Renal pelvis (tissue), 1 donor: ENCODE measurements at regions not wholly inside any gene's neighbourhood (a gene's known extent, or its start where the extent isn't known, plus 50 kb on each side); places are given as distances from the start of the nearest gene placed in this dataset.
A peak's percentile ranks its signal among the peaks of the same experiment; 100 is the strongest.

Experiments used
- DNase-seq: peaks from one replicate; pipeline ENCODE4 v3.0.0-alpha.2; 2013

DNA sequence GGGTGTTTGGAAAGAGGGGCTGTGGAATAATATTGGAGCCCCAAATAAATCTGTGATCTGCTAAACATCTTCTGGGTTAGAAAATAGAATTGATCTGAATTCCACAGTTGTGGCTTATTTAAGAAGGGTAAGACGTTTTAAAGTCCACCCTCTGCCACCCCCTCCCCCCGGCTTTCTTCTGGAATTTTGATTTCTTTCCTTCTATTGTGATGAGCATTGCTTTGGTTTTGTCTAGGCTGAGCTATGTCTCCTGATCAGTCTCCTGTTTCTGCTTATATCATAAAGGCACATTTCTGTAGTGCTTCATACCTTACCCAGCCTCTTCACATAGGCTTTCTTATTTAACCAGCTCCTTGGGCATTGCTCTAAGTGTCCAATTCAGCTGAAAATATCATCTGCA, 77.3 kb upstream of the SLC38A2 start:
- DNase-seq, result no peak

DNA sequence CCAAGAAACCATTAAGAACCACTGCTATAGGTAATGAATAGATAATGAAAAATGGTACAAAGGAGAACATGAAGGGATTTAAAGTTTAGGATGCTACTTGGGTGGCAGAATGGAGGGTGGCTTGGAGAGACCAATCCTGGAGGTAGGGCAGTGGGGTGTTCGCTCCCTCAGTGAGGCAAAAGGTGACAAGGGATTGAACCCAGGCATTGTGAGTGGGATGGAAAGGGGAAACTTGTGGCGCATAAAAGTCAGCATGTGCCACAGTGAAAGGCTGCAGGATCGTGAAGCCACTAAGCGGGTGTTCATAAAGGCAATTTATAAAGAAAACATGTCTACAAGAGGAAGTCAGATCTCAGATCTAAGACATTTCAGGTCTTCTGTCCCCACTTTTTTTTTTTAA, 76.7 kb upstream of the SLC38A2 start:
- DNase-seq, result no peak

- peak; percentile 66 for DNase-seq
Observed at GRCh38 chr12:46446645-46447044, 74.1 kb upstream of the SLC38A2 start.

DNA sequence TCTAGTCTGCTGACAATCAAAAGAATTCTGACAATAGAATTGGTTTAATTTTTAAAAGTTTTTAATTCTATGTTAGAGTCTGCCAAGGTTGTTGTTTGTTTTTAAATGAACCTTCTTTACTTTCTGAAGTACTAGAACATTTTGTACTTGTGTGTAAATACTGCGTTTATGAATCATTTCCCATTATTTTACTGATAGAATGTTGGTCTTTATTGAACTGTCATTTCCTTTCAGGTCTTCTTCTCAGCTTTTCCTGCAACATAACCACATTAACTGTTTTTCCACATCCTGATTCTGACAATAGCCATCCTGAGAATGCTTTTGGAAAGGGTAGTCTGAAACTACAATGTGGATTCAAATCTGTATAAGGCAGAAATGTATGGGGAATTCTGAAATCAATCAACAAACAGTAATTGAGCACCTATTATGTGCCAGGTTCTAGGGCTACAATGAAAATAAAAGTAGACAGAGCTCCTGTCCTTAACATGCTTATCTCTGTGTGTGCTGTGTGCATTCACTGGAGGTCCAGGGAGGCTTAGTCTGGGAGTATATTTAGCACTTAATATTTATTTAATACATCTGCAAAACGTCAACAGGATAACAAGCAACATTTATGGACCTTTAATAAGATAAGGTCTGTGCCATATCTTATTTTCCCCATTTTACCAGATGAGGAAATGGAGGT, 73.1 kb upstream of the SLC38A2 start:
- DNase-seq, result no peak

DNA sequence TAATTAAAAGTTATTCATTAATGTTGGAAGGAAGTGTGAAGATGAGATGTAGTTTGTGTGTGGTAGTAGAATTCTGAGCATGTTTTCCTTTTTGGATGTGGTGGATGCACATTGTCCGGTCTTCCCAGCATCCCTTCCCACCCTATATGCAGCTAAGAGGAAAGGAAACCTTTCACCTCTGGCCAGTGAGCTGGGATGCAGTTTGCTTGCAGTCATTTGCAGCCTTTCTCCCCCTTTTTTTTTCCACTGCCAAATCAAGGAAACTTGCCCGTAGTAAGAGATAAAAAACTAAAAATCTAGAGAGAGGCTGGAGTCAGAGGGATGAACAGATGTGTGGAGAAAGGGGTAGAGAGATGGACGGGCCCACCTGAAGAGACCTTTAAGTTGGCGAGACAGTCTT, 72.5 kb upstream of the SLC38A2 start:
- no peak for DNase-seq

DNA sequence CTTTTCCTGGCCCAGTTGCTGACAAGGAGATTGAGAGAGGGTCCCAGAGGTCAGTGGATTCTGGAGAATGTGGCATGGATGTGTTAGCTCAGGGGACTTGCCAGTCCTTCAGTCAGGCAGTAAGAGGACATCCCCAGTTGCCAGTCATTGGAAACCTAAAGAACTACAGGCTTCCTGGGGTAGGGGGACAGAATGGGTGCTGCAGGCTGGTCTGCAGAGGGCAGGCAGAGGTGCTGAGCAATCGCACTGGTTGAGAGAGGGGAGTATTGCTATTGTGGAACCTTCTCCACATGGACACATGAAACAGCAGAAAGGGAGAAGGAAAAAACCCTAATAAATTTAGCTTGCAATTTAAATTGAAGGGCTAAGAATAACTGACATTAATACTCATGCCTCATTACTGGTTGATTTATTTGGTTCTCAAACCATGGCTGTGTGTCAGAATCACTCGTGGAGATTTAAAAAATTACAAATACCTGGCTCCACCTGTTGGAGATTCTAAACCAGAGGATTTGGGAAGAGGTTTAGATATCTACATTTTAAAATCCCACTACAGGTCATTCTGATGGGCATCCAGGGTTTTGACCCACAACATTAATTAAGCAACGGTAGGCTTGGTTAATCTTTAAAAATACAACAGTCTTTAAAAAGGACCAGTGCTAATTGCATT, 71.2 kb upstream of the SLC38A2 start:
- DNase-seq, result no peak

- DNase-seq, result no peak
Observed at GRCh38 chr12:46442738-46443137, 70.2 kb upstream of the SLC38A2 start.

- DNase-seq, result no peak
Observed at GRCh38 chr12:46442239-46442638, 69.7 kb upstream of the SLC38A2 start.

DNA sequence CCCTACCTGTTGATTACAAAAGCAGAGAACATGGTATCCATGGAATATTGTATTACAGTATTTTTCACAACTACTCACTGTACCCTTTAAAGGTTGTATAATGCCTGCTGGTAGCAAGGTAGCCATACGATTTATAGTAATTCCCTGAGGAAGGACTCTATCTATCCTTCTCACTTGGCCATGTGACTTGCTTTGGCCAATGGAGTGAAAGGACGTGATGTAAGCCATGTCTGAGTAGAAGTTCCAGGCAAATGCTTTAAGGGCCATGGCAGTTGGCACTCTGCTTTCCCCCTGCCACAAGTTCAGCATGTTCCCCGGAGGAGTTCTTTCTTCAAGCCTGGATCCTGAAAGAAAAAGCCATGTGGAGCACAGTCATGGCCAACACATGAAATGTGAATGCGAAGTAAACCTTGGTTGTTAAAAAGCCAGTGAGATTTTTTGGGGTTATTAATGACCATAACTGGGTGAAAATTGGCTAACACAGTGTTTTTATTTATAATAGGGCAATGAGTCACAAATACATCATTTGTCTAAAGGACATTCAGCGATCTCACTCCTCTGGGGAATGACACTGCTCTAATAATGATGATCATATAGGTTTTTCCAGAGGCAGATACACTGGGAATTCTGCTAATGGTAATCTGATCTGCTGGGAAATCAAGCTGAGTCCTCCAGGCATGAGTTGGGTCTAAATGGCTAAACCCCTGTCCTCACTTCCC, 67.4 kb upstream of the SLC38A2 start:
- DNase-seq, result no peak

DNA sequence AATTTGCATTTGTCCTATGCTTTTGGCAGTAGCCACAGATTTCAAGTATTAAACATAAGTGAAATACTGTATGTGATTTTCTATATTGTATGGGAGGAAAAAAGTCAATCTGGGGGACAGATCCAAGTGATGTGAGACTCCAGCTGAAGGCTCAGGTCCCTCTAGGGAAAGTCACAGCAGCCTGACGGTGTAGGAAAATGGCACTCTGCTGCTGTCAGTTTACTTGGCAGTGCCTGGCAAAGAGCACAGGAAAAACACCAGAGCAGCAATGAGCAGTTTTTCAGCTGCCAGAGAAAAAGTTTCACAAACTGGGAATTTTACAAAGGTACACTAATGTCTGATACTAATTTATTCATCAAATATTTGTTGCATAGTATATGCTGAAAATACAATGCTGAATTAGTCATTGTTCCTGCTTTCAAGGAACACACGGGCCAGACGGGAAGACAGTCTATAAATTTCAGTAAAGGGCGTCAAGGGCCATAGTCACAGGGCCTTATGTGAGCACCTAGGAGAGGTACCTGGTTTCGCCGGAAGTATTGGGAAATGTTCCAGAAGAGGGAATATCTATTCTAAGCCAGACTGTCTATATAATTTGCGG, 66.2 kb upstream of the SLC38A2 start:
- DNase-seq, result no peak

GRCh38 chr12:46438256-46438655, 65.7 kb upstream of the SLC38A2 start:
- DNase-seq, result no peak

DNA sequence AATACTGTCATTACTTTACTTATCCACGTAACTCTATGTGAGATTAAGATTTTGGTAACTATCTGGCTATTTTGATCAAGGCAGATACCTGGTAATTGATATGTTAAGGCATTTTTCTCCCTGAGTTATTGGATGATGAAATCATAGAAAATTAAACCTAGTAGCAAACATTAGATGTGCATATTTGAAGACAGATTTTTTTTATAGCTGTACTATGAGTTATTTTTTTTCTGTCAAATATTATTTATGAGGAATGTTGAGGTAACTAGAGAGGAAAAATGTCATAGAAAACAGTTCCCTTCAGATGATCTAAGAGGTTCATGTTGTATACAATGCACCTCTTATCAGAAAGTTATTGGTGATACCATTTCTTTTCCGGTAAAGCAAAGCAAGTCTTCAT, 64.9 kb upstream of the SLC38A2 start:
- no peak for DNase-seq

- DNase-seq, result no peak
Observed at GRCh38 chr12:46436747-46437146, 64.2 kb upstream of the SLC38A2 start.

DNA sequence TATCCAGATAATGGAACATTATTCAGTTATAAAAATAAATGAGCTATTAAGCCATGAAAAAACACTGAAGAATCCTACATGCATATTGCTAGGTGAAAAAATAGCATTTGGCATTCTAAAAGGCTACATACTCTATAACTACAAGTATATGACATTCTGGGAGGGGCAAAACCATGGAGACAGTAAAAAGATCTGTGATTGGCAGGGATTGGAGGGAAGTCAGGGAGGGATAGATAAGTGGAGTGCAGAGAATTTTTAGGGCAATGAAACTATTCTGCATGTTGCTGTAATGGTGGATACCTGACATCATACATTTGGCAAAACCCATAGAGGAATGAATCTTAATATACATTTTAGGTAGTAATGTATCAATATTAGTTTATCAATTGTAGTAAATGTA, 63.1 kb upstream of the SLC38A2 start:
- no peak for DNase-seq

- no peak for DNase-seq
Observed at GRCh38 chr12:46435029-46435428, 62.5 kb upstream of the SLC38A2 start.

- no peak for DNase-seq
Observed at GRCh38 chr12:46433829-46434228, 61.3 kb upstream of the SLC38A2 start.

- DNase-seq, result no peak
Observed at GRCh38 chr12:46432325-46432724, 59.8 kb upstream of the SLC38A2 start.

DNA sequence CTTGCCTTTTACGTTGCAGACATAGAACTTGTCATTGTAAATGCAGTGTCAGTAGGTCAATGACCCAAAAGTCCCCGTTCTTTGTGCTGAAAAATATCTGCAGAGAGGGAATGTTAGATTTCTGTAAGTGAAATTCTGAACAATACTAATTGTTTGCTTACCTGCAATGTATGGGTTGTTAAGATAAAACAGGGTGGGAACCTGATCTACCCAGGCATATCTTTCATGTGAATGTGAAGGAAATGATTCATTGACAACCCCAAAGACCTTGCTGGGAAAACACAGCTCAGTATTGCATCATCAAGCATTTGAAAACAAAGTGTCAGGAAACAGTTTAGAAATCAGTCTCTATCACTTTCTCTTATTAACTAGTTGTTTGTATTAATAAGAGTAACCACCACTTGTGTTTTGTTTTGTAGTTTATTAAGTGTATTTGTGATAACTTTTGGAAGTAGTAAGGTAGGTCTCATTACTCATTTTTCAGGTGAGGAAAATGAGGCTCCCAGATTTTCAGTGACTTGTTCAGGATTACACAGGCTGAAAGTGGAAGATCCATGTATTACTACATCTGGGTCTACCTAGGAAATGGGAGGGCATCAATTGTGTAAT, 57.9 kb upstream of the SLC38A2 start:
- DNase-seq, result no peak
